ENCODE measurements at regions not wholly inside any gene's neighbourhood (a gene's known extent, or its start where the extent isn't known, plus 50 kb on each side); places are given as distances from the start of the nearest gene placed in this dataset.

GRCh38 chr1:191615101-191615821 is 543.0 kb upstream of the RGS18 start:
- no peaks in the 10 kb centered on the region for H3K36me3 ChIP-seq (ENCODE audit: low read depth)
- ATAC-seq (ENCODE audit: low read depth), result no peak
- H3K27ac ChIP-seq (ENCODE audit: poor library complexity, severe bottlenecking), result no peak overlapping the region

GRCh38 chr1:191618181-191618580 is 540.1 kb upstream of the RGS18 start:
- no peak overlapping the region for H3K4me3 ChIP-seq (ENCODE audit: severe bottlenecking)
- H3K27me3 ChIP-seq (ENCODE audit: insufficient read depth, poor library complexity, severe bottlenecking), result no peaks in the 10 kb centered on the region
- DNase-seq (ENCODE audit: low spot score) (no peak), ATAC-seq (ENCODE audit: low read depth) (no peak)
- H3K9me3 ChIP-seq (ENCODE audit: severe bottlenecking), result no peaks in the 10 kb centered on the region
- H3K36me3 ChIP-seq (ENCODE audit: low read depth), result no peaks in the 10 kb centered on the region
- no peak for TF ChIP-seq CTCF (IDR thresholded peaks at IDR 0.05; ENCODE audit: poor library complexity, severe bottlenecking)
- no peak overlapping the region for H3K27ac ChIP-seq (ENCODE audit: poor library complexity, severe bottlenecking)
- no peaks in the 10 kb centered on the region for H3K4me1 ChIP-seq (ENCODE audit: insufficient read depth, poor library complexity, severe bottlenecking)

More at GRCh38 chr1:191615101-191615821, 543.0 kb upstream of the RGS18 start:
- no peaks in the 10 kb centered on the region for H3K4me1 ChIP-seq (ENCODE audit: insufficient read depth, poor library complexity, severe bottlenecking)
- no peak for DNase-seq (ENCODE audit: low spot score)
- no peaks in the 10 kb centered on the region for H3K27me3 ChIP-seq (ENCODE audit: insufficient read depth, poor library complexity, severe bottlenecking)
- H3K4me3 ChIP-seq (ENCODE audit: severe bottlenecking), result no peak overlapping the region
- TF ChIP-seq CTCF (IDR thresholded peaks at IDR 0.05; ENCODE audit: poor library complexity, severe bottlenecking), result no peak
- H3K9me3 ChIP-seq (ENCODE audit: severe bottlenecking), result no peaks in the 10 kb centered on the region

GRCh38 chr1:191620883-191621282 is 537.4 kb upstream of the RGS18 start:
- no peaks in the 10 kb centered on the region for H3K9me3 ChIP-seq (ENCODE audit: severe bottlenecking)
- no peak overlapping the region for H3K27ac ChIP-seq (ENCODE audit: poor library complexity, severe bottlenecking)
- no peak for ATAC-seq (ENCODE audit: low read depth)
- no peak for TF ChIP-seq CTCF (IDR thresholded peaks at IDR 0.05; ENCODE audit: poor library complexity, severe bottlenecking)
- no peaks in the 10 kb centered on the region for H3K27me3 ChIP-seq (ENCODE audit: insufficient read depth, poor library complexity, severe bottlenecking)
- no peaks in the 10 kb centered on the region for H3K4me1 ChIP-seq (ENCODE audit: insufficient read depth, poor library complexity, severe bottlenecking)
- no peak for DNase-seq (ENCODE audit: low spot score)
- no peak overlapping the region for H3K4me3 ChIP-seq (ENCODE audit: severe bottlenecking)
- no peaks in the 10 kb centered on the region for H3K36me3 ChIP-seq (ENCODE audit: low read depth)

GRCh38 chr1:191624044-191624443 is 534.2 kb upstream of the RGS18 start:
- H3K4me1 ChIP-seq (ENCODE audit: insufficient read depth, poor library complexity, severe bottlenecking), result no peaks in the 10 kb centered on the region
- no peak for ATAC-seq (ENCODE audit: low read depth)
- H3K4me3 ChIP-seq (ENCODE audit: severe bottlenecking), result no peak overlapping the region
- H3K27me3 ChIP-seq (ENCODE audit: insufficient read depth, poor library complexity, severe bottlenecking), result no peaks in the 10 kb centered on the region
- H3K27ac ChIP-seq (ENCODE audit: poor library complexity, severe bottlenecking), result no peak overlapping the region
- DNase-seq (ENCODE audit: low spot score), result no peak
- no peak for TF ChIP-seq CTCF (IDR thresholded peaks at IDR 0.05; ENCODE audit: poor library complexity, severe bottlenecking)
- H3K9me3 ChIP-seq (ENCODE audit: severe bottlenecking), result no peaks in the 10 kb centered on the region
- H3K36me3 ChIP-seq (ENCODE audit: low read depth), result no peaks in the 10 kb centered on the region

GRCh38 chr1:191629836-191630235 is 528.4 kb upstream of the RGS18 start:
- ATAC-seq (ENCODE audit: low read depth), result no peak

More at GRCh38 chr1:191629836-191630235, 528.4 kb upstream of the RGS18 start:
- H3K27me3 ChIP-seq (ENCODE audit: insufficient read depth, poor library complexity, severe bottlenecking), result no peaks in the 10 kb centered on the region
- H3K36me3 ChIP-seq (ENCODE audit: low read depth), result no peaks in the 10 kb centered on the region
- peaks cover 6% of the 10 kb centered on the region for H3K4me1 ChIP-seq (ENCODE audit: insufficient read depth, poor library complexity, severe bottlenecking)
- H3K9me3 ChIP-seq (ENCODE audit: severe bottlenecking), result no peaks in the 10 kb centered on the region
- TF ChIP-seq CTCF (IDR thresholded peaks at IDR 0.05; ENCODE audit: poor library complexity, severe bottlenecking), result no peak
- H3K4me3 ChIP-seq (ENCODE audit: severe bottlenecking), result no peak overlapping the region
- no peak for DNase-seq (ENCODE audit: low spot score)
- no peak overlapping the region for H3K27ac ChIP-seq (ENCODE audit: poor library complexity, severe bottlenecking)
